Endothelial cell of umbilical vein (primary cell): ENCODE measurements at regions not wholly inside any gene's neighbourhood (a gene's known extent, or its start where the extent isn't known, plus 50 kb on each side); places are given as distances from the start of the nearest gene placed in this dataset.

Source experiments
- BruUV-seq: library from RNA; stranded (reverse); fragments of 400-500 nt; replicated peaks from 2 replicates; lab custom pipeline; 2021; lab: Mats Ljungman, UMichigan
- CTCF ChIA-PET: fragments of 300-600, 350-600 bp; sonication (Branson Sonifier 250); formaldehyde crosslinking; loops from one replicate; lab custom pipeline; 2021; ENCODE audit warnings: antibody characterized with exemption, inconsistent platforms; lab: Charles Lee
- POLR2A ChIA-PET: fragments of 300-600, 350-600 bp; sonication (Branson Sonifier 250); formaldehyde crosslinking; loops from one replicate; lab custom pipeline; 2021; ENCODE audit warnings: antibody characterized with exemption, inconsistent platforms; lab: Charles Lee
- DNase-seq: peaks from one replicate; pipeline ENCODE4 v3.0.0-alpha.2; 2011; ENCODE audit warnings: low read depth, low spot score
- FAIRE-seq: peaks from 2 replicates; lab custom pipeline; 2011; peaks lifted over from hg19 to GRCh38; lab: Jason Lieb, UNC
- H2AFZ ChIP-seq: 2 replicates; pipeline ENCODE4 v1.6.0; 2012; ENCODE audit warnings: low read depth, low read length, control low read depth, inconsistent platforms
- H3K27ac ChIP-seq: 2 replicates; pipeline ENCODE4 v1.5.1; 2011; ENCODE audit warnings: low read depth, mild to moderate bottlenecking, control low read depth, low read length, moderate library complexity; ENCODE audit not compliant: insufficient read depth
- H3K27me3 ChIP-seq, 2 experiments: 2 replicates each; pipeline versions ENCODE4 v1.6.0 to v1.6.1; 2011; ENCODE audit warnings: low read length in 2 of 2, mixed read lengths in 1 of 2; ENCODE audit not compliant: control insufficient read depth in 2 of 2, insufficient read depth in 2 of 2
- H3K36me3 ChIP-seq, 2 experiments: 2 replicates in 1 of 2; 3 replicates in 1 of 2; pipeline ENCODE4 v1.5.1; 2011; ENCODE audit warnings: low read length in 2 of 2, mild to moderate bottlenecking in 1 of 2, moderate library complexity in 1 of 2; ENCODE audit not compliant: control insufficient read depth in 2 of 2, insufficient read depth in 2 of 2; ENCODE audit errors: extremely low read depth in 1 of 2
- H3K4me1 ChIP-seq: 3 replicates; pipeline ENCODE4 v1.5.1; 2011; ENCODE audit warnings: mild to moderate bottlenecking, low read length; ENCODE audit not compliant: control insufficient read depth, insufficient read depth; ENCODE audit errors: extremely low read depth
- H3K4me2 ChIP-seq: 2 replicates; pipeline ENCODE4 v1.6.1; 2011; ENCODE audit warnings: low read length, control low read depth, mixed read lengths; ENCODE audit not compliant: insufficient read depth
- H3K4me3 ChIP-seq, 3 experiments: fragments of 200-600 bp in 1 of 3; sonication (generic), shearing (Covaris generic) in 1 of 3; replicated peaks in 1 of 3; 2 replicates each; pipeline ENCODE4 v1.5.1; 2011 to 2016; ENCODE audit warnings: control low read depth in 3 of 3, low read length in 3 of 3, mild to moderate bottlenecking in 2 of 3, inconsistent platforms in 1 of 3, low read depth in 1 of 3, moderate library complexity in 1 of 3; ENCODE audit not compliant: insufficient read depth in 1 of 3
- H3K79me2 ChIP-seq: 2 replicates; pipeline ENCODE4 v1.6.0; 2012; ENCODE audit warnings: low read length, inconsistent platforms; ENCODE audit not compliant: control insufficient read depth, insufficient read depth
- H3K9ac ChIP-seq: replicated peaks from 2 replicates; pipeline ENCODE3; 2011; ENCODE audit warnings: low read length, control low read depth; ENCODE audit not compliant: insufficient read depth; ENCODE audit errors: extremely low read depth
- H3K9me1 ChIP-seq: replicated peaks from 3 replicates; pipeline ENCODE4 v1.6.0; 2011; ENCODE audit warnings: mild to moderate bottlenecking, low read length; ENCODE audit not compliant: control insufficient read depth, insufficient read depth; ENCODE audit errors: extremely low read depth
- H3K9me3 ChIP-seq: replicated peaks from 2 replicates; pipeline ENCODE4 v1.5.1; 2012; ENCODE audit warnings: low read length, inconsistent platforms; ENCODE audit not compliant: control insufficient read depth, insufficient read depth
- H4K20me1 ChIP-seq: replicated peaks from 2 replicates; pipeline ENCODE3; 2011; ENCODE audit warnings: mild to moderate bottlenecking, low read length; ENCODE audit not compliant: control insufficient read depth, insufficient read depth; ENCODE audit errors: extremely low read depth
- CTCF ChIP-seq, 2 donors: IDR thresholded peaks; 1 replicate in 1 of 2; 2 replicates in 1 of 2; pipeline ENCODE4 v1.5.1; 2011; ENCODE audit warnings: low read length in 2 of 2, mild to moderate bottlenecking in 2 of 2, moderate library complexity in 2 of 2, control low read depth in 1 of 2, inconsistent platforms in 1 of 2, low read depth in 1 of 2; ENCODE audit not compliant: insufficient read depth in 1 of 2; ENCODE audit errors: extremely low read depth in 1 of 2
- EZH2 ChIP-seq: IDR thresholded peaks from 2 replicates; pipeline ENCODE4 v1.6.1; 2012; ENCODE audit warnings: borderline replicate concordance, low read depth, mild to moderate bottlenecking, moderate library complexity, low read length, inconsistent platforms; ENCODE audit not compliant: severe bottlenecking
- FOS ChIP-seq: IDR thresholded peaks from 2 replicates; pipeline ENCODE4 v1.6.1; 2011; ENCODE audit warnings: mild to moderate bottlenecking, low read length, moderate library complexity, borderline replicate concordance; ENCODE audit not compliant: insufficient read depth
- GATA2 ChIP-seq: IDR thresholded peaks from 2 replicates; pipeline ENCODE4 v1.7.0; 2011; ENCODE audit warnings: low read depth, mild to moderate bottlenecking, moderate library complexity, mixed read lengths, low read length; ENCODE audit not compliant: insufficient read length, insufficient read depth
- JUN ChIP-seq: IDR thresholded peaks from 2 replicates; pipeline ENCODE4 v1.6.1; 2011; ENCODE audit warnings: borderline replicate concordance, low read depth; ENCODE audit not compliant: insufficient read length, insufficient read depth
- MAX ChIP-seq: IDR thresholded peaks from 2 replicates; pipeline ENCODE4 v1.6.1; 2011; ENCODE audit not compliant: insufficient read depth, insufficient read length
- MYC ChIP-seq: IDR thresholded peaks from one replicate; pipeline ENCODE4 v1.6.1; 2011; ENCODE audit warnings: mild to moderate bottlenecking, low read depth, low read length
- POLR2A ChIP-seq: IDR thresholded peaks from 2 replicates; pipeline ENCODE4 v1.6.1; 2012; ENCODE audit warnings: low read depth, mild to moderate bottlenecking, control low read depth, low read length
- POLR2AphosphoS5 ChIP-seq: IDR thresholded peaks from 2 replicates; pipeline ENCODE4 v1.6.1; 2012; ENCODE audit warnings: low read depth, mild to moderate bottlenecking, control low read depth, low read length, moderate library complexity; ENCODE audit not compliant: insufficient read depth
- dilution Hi-C: fragments of 300-500 bp; cut with MboI; formaldehyde crosslinking; loops from one replicate; pipeline ENCODE4 v1.15.0; 2019; ENCODE audit warnings: low sequenced_read_pairs; ENCODE audit not compliant: extremely low pct_ligation_motif_present
- intact Hi-C: fragments of 100-400 bp; cut with micrococcal nuclease; formaldehyde crosslinking; loops from one replicate; pipeline ENCODE4 v1.10.0; 2022

GRCh38 chr11:30719371-30719770, 133.2 kb upstream of the MPPED2 start:
- no peak for TF ChIP-seq GATA2
- no peak for TF ChIP-seq CTCF (IDR thresholded peaks at IDR 0.05; ENCODE audit: extremely low read depth in 1 of 2, insufficient read depth in 1 of 2, low read depth in 1 of 2, low read length in 2 of 2)
- TF ChIP-seq POLR2AphosphoS5, result no peak
- no peak for TF ChIP-seq MYC
- no peak for TF ChIP-seq MAX
- no peak for TF ChIP-seq POLR2A
- TF ChIP-seq JUN, result no peak
- TF ChIP-seq EZH2, result no peak
- no peak for TF ChIP-seq FOS
- Histone ChIP-seq H3K27ac (no peak overlapping the region), H3K79me2 (no peaks in the 10 kb centered on the region), H3K9ac (no peak overlapping the region), H3K36me3 (no peaks in the 10 kb centered on the region), H2AFZ (no peak overlapping the region), H3K27me3 (no peaks in the 10 kb centered on the region), H3K4me3 (no peak overlapping the region), H4K20me1 (no peaks in the 10 kb centered on the region), H3K9me1 (no peaks in the 10 kb centered on the region), H3K4me2 (no peak overlapping the region), H3K9me3 (no peaks in the 10 kb centered on the region), H3K4me1 (no peaks in the 10 kb centered on the region)
- no TSS peak for BruUV-seq
- intact Hi-C loops (no loop called here), dilution Hi-C loops (no loop called here)
- DNase-seq (no peak), FAIRE-seq (no peak)
- ChIA-PET CTCF (no interaction called here), POLR2A (no interaction called here)
